SKM-1 (cell line): ENCODE measurements at regions not wholly inside any gene's neighbourhood (a gene's known extent, or its start where the extent isn't known, plus 50 kb on each side); places are given as distances from the start of the nearest gene placed in this dataset.
"Not testable (repeated sequence)": the region's sequence is repeated elsewhere in the genome, so short reads cannot be mapped to it uniquely, and the experiment has no call there.

Experiments used
- DNase-seq: peaks from one replicate; lab custom pipeline; 2025; ENCODE audit not compliant: unreplicated experiment; lab: John Stamatoyannopoulos, UW

DNA sequence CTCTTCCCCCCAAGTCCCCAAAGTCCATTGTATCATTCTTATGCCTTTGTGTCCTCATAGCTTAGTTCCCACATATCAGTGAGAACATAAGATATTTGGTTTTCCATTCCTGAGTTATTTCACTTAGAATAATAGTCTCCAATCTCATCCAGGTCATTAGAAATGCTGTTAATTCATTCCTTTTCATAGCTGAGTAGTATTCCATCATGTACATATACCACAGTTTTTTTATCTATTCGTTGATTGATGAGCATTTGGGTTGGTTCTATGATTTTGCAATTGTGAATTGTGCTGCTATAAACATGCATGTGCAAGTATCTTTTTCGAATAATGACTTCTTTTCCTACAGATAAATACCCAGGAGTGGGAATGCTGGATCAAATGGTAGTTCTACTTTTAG, 359.6 kb downstream of the ADAMTS20 start:
- DNase-seq: not testable (repeated sequence)

- no peak for DNase-seq
Measured at GRCh38 chr12:43180242-43180641, 371.8 kb downstream of the ADAMTS20 start.

- DNase-seq: no peak
Measured at GRCh38 chr12:43179486-43179885, 372.5 kb downstream of the ADAMTS20 start.

DNA sequence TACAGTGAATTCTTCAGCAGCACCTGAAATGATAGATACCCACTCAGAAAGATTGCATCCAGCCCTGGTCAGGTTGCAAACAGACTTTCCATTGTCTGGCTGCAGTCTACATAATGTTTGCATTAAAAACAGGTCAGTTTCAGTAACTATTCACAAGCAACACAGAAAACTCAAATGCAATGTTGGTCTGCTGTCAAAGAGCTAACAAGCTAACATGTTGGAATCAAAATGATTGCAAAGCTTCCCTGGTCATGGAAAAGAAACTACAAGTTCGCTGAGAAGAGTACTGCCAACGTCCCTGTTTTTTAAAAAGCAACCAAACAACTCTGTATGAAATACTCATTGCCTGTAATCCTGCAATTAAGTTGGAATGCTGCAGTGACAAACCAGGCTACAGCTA, 374.7 kb downstream of the ADAMTS20 start:
- no peak for DNase-seq

DNA sequence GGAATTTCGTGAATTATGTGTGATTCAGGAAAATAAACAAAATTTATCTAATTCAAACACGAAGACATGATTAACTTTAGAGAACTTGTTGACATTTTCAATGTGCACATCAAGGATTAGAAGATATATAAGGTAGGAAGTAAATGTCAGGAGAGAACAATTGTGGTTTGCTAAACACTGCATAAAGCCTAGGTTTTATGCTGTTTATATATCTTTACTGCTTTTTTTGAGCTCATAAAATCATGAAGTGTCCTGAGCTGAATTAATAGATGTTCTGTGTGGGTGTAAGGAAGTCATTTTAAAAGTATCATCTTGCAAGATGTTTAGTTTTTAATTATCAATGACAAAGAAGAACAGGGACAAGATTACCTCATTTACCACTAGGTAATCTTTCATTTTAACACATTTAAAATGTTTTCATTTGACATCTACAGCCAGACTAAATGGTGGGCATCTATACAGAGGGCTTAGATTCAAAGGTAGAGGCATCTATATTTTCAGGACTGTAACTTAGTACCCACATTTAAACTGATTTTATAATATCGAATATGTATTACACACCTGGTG, 382.8 kb downstream of the ADAMTS20 start:
- DNase-seq: no peak

DNA sequence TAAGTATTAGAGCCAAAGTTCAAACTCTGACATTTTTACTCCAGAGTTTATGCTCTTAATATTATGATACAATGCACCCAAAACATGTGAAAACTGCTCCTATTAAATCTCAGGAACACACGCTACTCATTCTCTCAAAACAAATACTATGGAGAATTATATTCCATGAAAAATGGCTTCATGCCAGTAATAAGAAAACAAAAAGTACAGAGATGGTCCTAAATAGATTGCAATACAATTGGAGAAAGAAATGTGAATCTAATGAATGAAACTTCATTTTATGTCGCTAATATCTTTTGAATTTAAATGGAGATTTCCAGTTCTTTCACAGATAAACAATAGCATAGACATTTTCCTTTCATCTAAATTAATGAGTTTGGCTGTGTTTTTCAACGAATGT, 384.3 kb downstream of the ADAMTS20 start:
- no peak for DNase-seq

- DNase-seq: no peak
Measured at GRCh38 chr12:43165351-43165750, 386.7 kb downstream of the ADAMTS20 start.

DNA sequence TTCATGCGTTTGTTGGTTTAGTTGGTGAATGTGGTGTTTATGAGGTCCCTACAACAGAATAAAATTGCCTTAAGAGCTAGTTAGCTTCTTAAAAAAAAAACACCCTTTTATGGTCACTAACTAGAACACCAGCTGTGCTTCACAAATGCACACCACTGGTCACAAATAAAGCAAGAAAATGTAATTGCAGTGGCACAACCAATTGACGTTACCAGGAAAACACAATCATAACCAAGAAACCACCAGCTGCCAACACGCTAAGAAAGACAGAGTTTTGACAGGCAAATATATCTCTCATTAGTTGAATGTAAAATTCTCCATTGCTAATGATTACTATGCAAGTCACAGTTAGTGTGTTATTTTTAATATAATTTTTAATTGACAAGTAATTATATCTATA, 389.9 kb downstream of the ADAMTS20 start:
- no peak for DNase-seq

DNA sequence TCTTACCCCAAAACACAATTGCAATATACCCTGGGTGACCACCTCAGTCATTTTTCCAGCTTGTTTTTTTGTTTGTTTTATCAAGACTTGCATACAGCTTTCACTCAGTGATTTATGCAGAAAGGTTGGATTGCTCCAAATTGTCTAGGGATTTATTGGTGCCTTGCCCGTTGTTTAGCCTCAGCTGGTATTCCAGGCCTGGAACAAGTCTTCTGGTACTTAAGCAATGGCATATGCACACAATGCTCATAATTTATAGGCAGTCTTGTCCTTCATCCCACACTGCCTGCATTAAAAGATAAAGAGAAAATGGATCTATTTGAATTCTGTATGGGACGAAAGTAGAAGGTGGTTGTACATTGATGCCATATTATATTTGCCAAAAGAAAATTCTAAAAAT, 392.5 kb downstream of the ADAMTS20 start:
- DNase-seq: no peak

GRCh38 chr12:43158126-43158525, 393.9 kb downstream of the ADAMTS20 start:
- no peak for DNase-seq

DNA sequence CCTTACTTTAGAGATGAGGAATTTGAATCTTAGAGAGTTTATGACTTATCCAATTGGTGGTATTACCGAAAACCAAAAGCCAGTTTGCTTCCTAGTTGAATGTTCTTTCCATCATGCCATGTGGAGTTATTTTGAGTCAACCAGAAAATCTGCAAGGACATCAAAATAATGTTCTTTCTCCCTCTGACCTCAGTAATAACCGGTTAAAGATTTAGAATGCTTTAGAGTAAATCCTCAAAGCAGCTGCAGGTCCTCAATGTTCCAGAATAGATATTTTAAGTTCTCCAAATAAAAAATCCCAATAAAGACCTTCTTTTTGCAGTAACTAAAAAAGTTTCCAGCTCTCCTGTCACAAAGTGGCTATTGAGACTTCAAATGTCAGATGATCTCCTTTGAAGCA, 396.6 kb downstream of the ADAMTS20 start:
- DNase-seq: no peak

DNA sequence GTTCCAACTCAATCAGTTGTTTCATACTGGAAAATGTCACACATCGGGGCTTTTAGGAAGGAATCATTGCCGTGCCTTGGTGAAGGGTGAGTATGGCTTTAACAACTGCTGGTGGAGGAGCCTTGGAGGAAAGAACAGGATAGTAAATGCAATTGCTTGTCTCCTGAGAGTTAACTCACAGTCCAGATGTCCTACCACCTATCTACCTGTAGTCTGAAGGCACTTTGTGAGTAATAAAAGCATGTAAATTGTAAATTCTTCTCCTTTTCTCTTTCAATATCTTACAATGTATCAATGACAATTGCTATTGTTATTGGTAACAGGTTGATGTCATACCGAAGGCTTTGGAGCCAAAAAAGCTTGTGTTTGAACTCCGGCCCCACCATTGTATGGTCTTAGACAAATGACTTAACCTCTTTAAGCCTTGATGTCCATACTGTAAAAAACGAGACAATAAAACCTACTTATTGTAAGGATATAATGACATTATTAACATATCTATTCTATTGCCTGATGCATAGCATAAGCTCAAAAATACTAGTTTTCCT, 397.4 kb downstream of the ADAMTS20 start:
- DNase-seq: no peak

- no peak for DNase-seq
Measured at GRCh38 chr12:43151441-43151981, 400.5 kb downstream of the ADAMTS20 start.

GRCh38 chr12:43148691-43149090, 403.3 kb downstream of the ADAMTS20 start:
- DNase-seq: no peak

GRCh38 chr12:43147878-43148277, 404.1 kb downstream of the ADAMTS20 start:
- no peak for DNase-seq

- no peak for DNase-seq
Measured at GRCh38 chr12:43145481-43145880, 406.5 kb downstream of the ADAMTS20 start.

GRCh38 chr12:43143278-43143677, 408.7 kb downstream of the ADAMTS20 start:
- DNase-seq: no peak

- DNase-seq: no peak
Measured at GRCh38 chr12:43132291-43132690, 419.7 kb downstream of the ADAMTS20 start.

GRCh38 chr12:43131301-43131700, 420.7 kb downstream of the ADAMTS20 start:
- no peak for DNase-seq

DNA sequence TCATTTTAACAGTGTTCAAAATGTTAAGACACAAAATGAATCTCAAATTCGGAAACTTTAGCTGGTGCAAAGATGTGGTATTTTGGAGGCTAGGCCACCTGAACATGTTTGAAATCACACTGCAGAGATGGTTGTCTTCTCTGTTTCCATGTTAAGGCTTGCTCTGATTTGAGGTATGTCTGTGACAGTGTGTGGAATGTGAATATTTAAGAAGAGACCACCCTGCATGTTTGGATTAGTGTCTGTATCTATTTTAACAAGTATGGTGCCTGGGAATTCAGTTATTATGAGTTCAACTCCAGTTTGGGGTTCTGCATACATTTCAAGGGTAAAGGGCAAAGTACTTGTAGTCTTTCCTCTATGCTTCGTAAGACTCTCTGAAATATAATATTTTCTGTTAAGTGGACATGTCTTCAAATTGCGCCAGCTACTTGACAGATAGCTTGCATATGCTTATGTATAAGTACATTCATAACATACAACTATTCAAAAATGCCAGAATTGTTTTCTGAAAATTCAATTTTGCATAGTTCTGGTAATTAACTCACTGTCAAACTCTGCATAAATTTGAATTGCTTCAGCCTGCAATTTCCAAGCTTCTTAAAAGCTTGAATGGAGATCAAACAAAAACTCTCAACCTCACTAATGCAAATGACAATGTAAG, 424.0 kb downstream of the ADAMTS20 start:
- DNase-seq: no peak

DNA sequence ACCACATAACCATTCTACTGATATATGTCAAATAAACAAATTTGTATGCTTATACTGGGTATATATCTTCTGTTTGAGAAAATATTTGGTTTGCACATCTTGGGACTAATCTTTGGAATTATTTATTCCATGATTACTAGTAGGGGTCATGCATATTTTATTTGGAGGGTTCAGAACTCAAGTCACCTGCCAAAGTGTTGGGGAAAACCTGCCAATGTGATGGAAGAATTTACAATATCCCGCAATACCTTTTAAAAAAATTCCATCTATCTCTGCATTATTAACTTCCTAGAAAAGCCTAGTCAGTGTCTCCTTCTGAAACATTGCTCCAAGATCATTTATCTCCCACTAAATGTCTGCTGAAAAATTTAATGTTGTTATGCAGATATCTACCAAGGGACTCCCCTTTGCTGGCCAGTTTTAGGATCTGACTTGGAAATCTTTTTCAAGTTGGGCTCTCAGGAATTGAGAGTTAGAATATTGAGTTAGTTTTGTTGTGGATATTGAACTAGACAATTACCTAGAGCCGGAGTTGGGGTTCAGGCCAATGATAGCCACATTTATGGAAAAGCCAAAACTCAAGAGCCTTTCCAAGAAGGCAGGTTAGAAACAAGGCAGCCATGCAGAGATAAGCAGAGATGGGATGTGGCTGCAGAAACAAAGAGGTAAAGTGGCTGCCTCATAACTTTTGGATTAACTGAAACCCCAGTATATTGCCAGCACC, 425.2 kb downstream of the ADAMTS20 start:
- no peak for DNase-seq

- no peak for DNase-seq
Measured at GRCh38 chr12:43123461-43123860, 428.5 kb downstream of the ADAMTS20 start.
